COLO668 (cell line): ENCODE measurements at regions not wholly inside any gene's neighbourhood (a gene's known extent, or its start where the extent isn't known, plus 50 kb on each side); places are given as distances from the start of the nearest gene placed in this dataset.
"Not testable (repeated sequence)": the region's sequence is repeated elsewhere in the genome, so short reads cannot be mapped to it uniquely, and the experiment has no call there.

Experiments
- DNase-seq: peaks from one replicate; lab custom pipeline; 2025; ENCODE audit not compliant: unreplicated experiment; lab: John Stamatoyannopoulos, UW

- no peak for DNase-seq
Observed at GRCh38 chr12:126908765-126909142, 1358.2 kb upstream of the TMEM132C start.

- no peak for DNase-seq
Observed at GRCh38 chr12:126910570-126910969, 1356.4 kb upstream of the TMEM132C start.

- no peak for DNase-seq
Observed at GRCh38 chr12:126912111-126912510, 1354.9 kb upstream of the TMEM132C start.

GRCh38 chr12:126914170-126914793 is 1352.7 kb upstream of the TMEM132C start:
- DNase-seq = no peak

GRCh38 chr12:126915309-126915708 is 1351.7 kb upstream of the TMEM132C start:
- DNase-seq = no peak

- DNase-seq = no peak
Observed at GRCh38 chr12:126926023-126926594, 1340.9 kb upstream of the TMEM132C start.

GRCh38 chr12:126930234-126930633 is 1336.7 kb upstream of the TMEM132C start:
- DNase-seq = no peak

GRCh38 chr12:126932156-126932555 is 1334.8 kb upstream of the TMEM132C start:
- no peak for DNase-seq

GRCh38 chr12:126935435-126935834 is 1331.5 kb upstream of the TMEM132C start:
- no peak for DNase-seq

- no peak for DNase-seq
Observed at GRCh38 chr12:126936181-126936851, 1330.7 kb upstream of the TMEM132C start.

GRCh38 chr12:126937431-126937830 is 1329.5 kb upstream of the TMEM132C start:
- DNase-seq = no peak

GRCh38 chr12:126944684-126945083 is 1322.3 kb upstream of the TMEM132C start:
- DNase-seq = no peak

- not testable (repeated sequence) for DNase-seq
Observed at GRCh38 chr12:126946958-126947357, 1320.0 kb upstream of the TMEM132C start.

GRCh38 chr12:126949558-126949957 is 1317.4 kb upstream of the TMEM132C start:
- no peak for DNase-seq

GRCh38 chr12:126950266-126950665 is 1316.7 kb upstream of the TMEM132C start:
- no peak for DNase-seq

- no peak for DNase-seq
Observed at GRCh38 chr12:126952096-126953007, 1314.6 kb upstream of the TMEM132C start.

- DNase-seq = no peak
Observed at GRCh38 chr12:126953365-126953889, 1313.5 kb upstream of the TMEM132C start.

- DNase-seq = no peak
Observed at GRCh38 chr12:126960221-126960620, 1306.7 kb upstream of the TMEM132C start.

GRCh38 chr12:126960709-126961108 is 1306.3 kb upstream of the TMEM132C start:
- DNase-seq = no peak

- no peak for DNase-seq
Observed at GRCh38 chr12:126963825-126964224, 1303.1 kb upstream of the TMEM132C start.

- no peak for DNase-seq
Observed at GRCh38 chr12:126966498-126966897, 1300.5 kb upstream of the TMEM132C start.
